ENCODE measurements at regions not wholly inside any gene's neighbourhood (a gene's known extent, or its start where the extent isn't known, plus 50 kb on each side); places are given as distances from the start of the nearest gene placed in this dataset.
"Not testable (repeated sequence)": the region's sequence is repeated elsewhere in the genome, so short reads cannot be mapped to it uniquely, and the experiment has no call there.

GRCh38 chr17:22321001-22321400 is 628.7 kb downstream of the KCNJ18 start:
- H3K36me3 Mint-ChIP-seq (ENCODE audit: low read depth); CTCF ChIA-PET; H3K27ac Mint-ChIP-seq; DNase-seq; H3K4me3 Mint-ChIP-seq; POLR2A ChIA-PET; H3K4me1 Mint-ChIP-seq; H3K27me3 Mint-ChIP-seq: not testable (repeated sequence)
- H3K9me3 Mint-ChIP-seq: peaks cover 24% of the 10 kb centered on the region

GRCh38 chr17:22322893-22323550 is 630.7 kb downstream of the KCNJ18 start:
- CTCF ChIA-PET; H3K4me3 Mint-ChIP-seq; H3K27ac Mint-ChIP-seq; DNase-seq; H3K36me3 Mint-ChIP-seq (ENCODE audit: low read depth); POLR2A ChIA-PET; H3K27me3 Mint-ChIP-seq; H3K4me1 Mint-ChIP-seq: not testable (repeated sequence)
- H3K9me3 Mint-ChIP-seq: peaks cover 24% of the 10 kb centered on the region

GRCh38 chr17:22337467-22337866 is 645.1 kb downstream of the KCNJ18 start:
- Mint-ChIP-seq H3K27me3 (no peaks in the 10 kb centered on the region), H3K27ac (no peak overlapping the region), H3K9me3 (peaks cover 10% of the 10 kb centered on the region), H3K36me3 (ENCODE audit: low read depth) (no peaks in the 10 kb centered on the region), H3K4me1 (no peaks in the 10 kb centered on the region), H3K4me3 (no peak overlapping the region)
- DNase-seq: no peak
- CTCF ChIA-PET: no interaction called here
- POLR2A ChIA-PET: no interaction called here

GRCh38 chr17:22356603-22357002 is 664.3 kb downstream of the KCNJ18 start:
- H3K36me3 Mint-ChIP-seq (ENCODE audit: low read depth); DNase-seq; POLR2A ChIA-PET; CTCF ChIA-PET; H3K9me3 Mint-ChIP-seq; H3K4me1 Mint-ChIP-seq; H3K27me3 Mint-ChIP-seq; H3K4me3 Mint-ChIP-seq; H3K27ac Mint-ChIP-seq: not testable (repeated sequence)

- DNase-seq; H3K4me1 Mint-ChIP-seq; H3K4me3 Mint-ChIP-seq; H3K36me3 Mint-ChIP-seq (ENCODE audit: low read depth); H3K27me3 Mint-ChIP-seq; POLR2A ChIA-PET; CTCF ChIA-PET; H3K27ac Mint-ChIP-seq: not testable (repeated sequence)
- H3K9me3 Mint-ChIP-seq: peaks cover 29% of the 10 kb centered on the region
These were observed 678.7 kb downstream of the KCNJ18 start for GRCh38 chr17:22370988-22371387.

- Mint-ChIP-seq H3K36me3 (ENCODE audit: low read depth) (no peaks in the 10 kb centered on the region), H3K27me3 (no peaks in the 10 kb centered on the region), H3K9me3 (peaks cover 29% of the 10 kb centered on the region), H3K27ac (no peak overlapping the region), H3K4me3 (no peak overlapping the region), H3K4me1 (no peaks in the 10 kb centered on the region)
- ChIA-PET CTCF (no interaction called here), POLR2A (no interaction called here)
- DNase-seq: no peak
These were observed 681.6 kb downstream of the KCNJ18 start for GRCh38 chr17:22373911-22374310.

GRCh38 chr17:22374741-22375140 is 682.4 kb downstream of the KCNJ18 start:
- ChIA-PET CTCF (no interaction called here), POLR2A (no interaction called here)
- DNase-seq: no peak
- H3K4me3 Mint-ChIP-seq: no peak overlapping the region
- no peaks in the 10 kb centered on the region for H3K27me3 Mint-ChIP-seq
- H3K9me3 Mint-ChIP-seq: peaks cover 28% of the 10 kb centered on the region
- H3K27ac Mint-ChIP-seq: no peak overlapping the region
- no peaks in the 10 kb centered on the region for H3K4me1 Mint-ChIP-seq
- H3K36me3 Mint-ChIP-seq (ENCODE audit: low read depth): no peaks in the 10 kb centered on the region

GRCh38 chr17:22376747-22377146 is 684.4 kb downstream of the KCNJ18 start:
- CTCF ChIA-PET; DNase-seq; H3K27ac Mint-ChIP-seq; POLR2A ChIA-PET; H3K4me3 Mint-ChIP-seq; H3K36me3 Mint-ChIP-seq (ENCODE audit: low read depth); H3K27me3 Mint-ChIP-seq; H3K4me1 Mint-ChIP-seq: not testable (repeated sequence)
- H3K9me3 Mint-ChIP-seq: peaks cover 17% of the 10 kb centered on the region

GRCh38 chr17:22378748-22379147 is 686.4 kb downstream of the KCNJ18 start:
- H3K36me3 Mint-ChIP-seq (ENCODE audit: low read depth); H3K4me1 Mint-ChIP-seq; POLR2A ChIA-PET; CTCF ChIA-PET; H3K4me3 Mint-ChIP-seq; H3K27me3 Mint-ChIP-seq; H3K27ac Mint-ChIP-seq; DNase-seq: not testable (repeated sequence)
- H3K9me3 Mint-ChIP-seq: peaks cover 11% of the 10 kb centered on the region

GRCh38 chr17:22381589-22381988 is 689.3 kb downstream of the KCNJ18 start:
- POLR2A ChIA-PET; H3K4me3 Mint-ChIP-seq; CTCF ChIA-PET; H3K9me3 Mint-ChIP-seq; DNase-seq; H3K27me3 Mint-ChIP-seq; H3K4me1 Mint-ChIP-seq; H3K27ac Mint-ChIP-seq; H3K36me3 Mint-ChIP-seq (ENCODE audit: low read depth): not testable (repeated sequence)

- H3K9me3 Mint-ChIP-seq; H3K36me3 Mint-ChIP-seq (ENCODE audit: low read depth); CTCF ChIA-PET; H3K4me1 Mint-ChIP-seq; H3K4me3 Mint-ChIP-seq; H3K27ac Mint-ChIP-seq; POLR2A ChIA-PET; DNase-seq; H3K27me3 Mint-ChIP-seq: not testable (repeated sequence)
These were observed 691.6 kb downstream of the KCNJ18 start for GRCh38 chr17:22383772-22384460.

GRCh38 chr17:22384461-22384800 is 692.1 kb downstream of the KCNJ18 start:
- DNase-seq; H3K36me3 Mint-ChIP-seq (ENCODE audit: low read depth); POLR2A ChIA-PET; CTCF ChIA-PET; H3K9me3 Mint-ChIP-seq; H3K4me1 Mint-ChIP-seq; H3K4me3 Mint-ChIP-seq; H3K27me3 Mint-ChIP-seq; H3K27ac Mint-ChIP-seq: not testable (repeated sequence)

GRCh38 chr17:22398446-22398845 is 706.1 kb downstream of the KCNJ18 start:
- H3K4me1 Mint-ChIP-seq; CTCF ChIA-PET; POLR2A ChIA-PET; H3K27ac Mint-ChIP-seq; H3K36me3 Mint-ChIP-seq (ENCODE audit: low read depth); H3K4me3 Mint-ChIP-seq; H3K9me3 Mint-ChIP-seq; H3K27me3 Mint-ChIP-seq; DNase-seq: not testable (repeated sequence)

GRCh38 chr17:22399037-22399436 is 706.7 kb downstream of the KCNJ18 start:
- POLR2A ChIA-PET; H3K4me1 Mint-ChIP-seq; CTCF ChIA-PET; H3K27me3 Mint-ChIP-seq; DNase-seq; H3K36me3 Mint-ChIP-seq (ENCODE audit: low read depth); H3K4me3 Mint-ChIP-seq; H3K27ac Mint-ChIP-seq; H3K9me3 Mint-ChIP-seq: not testable (repeated sequence)

Measured in activated CD4-positive, alpha-beta memory T cell treated with anti-CD3 and anti-CD28 coated beads, Interleukin-2, amount 10 ng/mL, durations not matched to agents 7 days and 5 days (primary cell).